22Rv1 (cell line): ENCODE measurements at regions not wholly inside any gene's neighbourhood (a gene's known extent, or its start where the extent isn't known, plus 50 kb on each side); places are given as distances from the start of the nearest gene placed in this dataset.

Source experiments
- CTCF ChIP-seq: fragments of 450-650 bp; IDR thresholded peaks from 2 replicates; pipeline ENCODE4 v1.5.1; 2017; ENCODE audit warnings: mild to moderate bottlenecking
- ZFX ChIP-seq: fragments of 450-650 bp; IDR thresholded peaks from 2 replicates; pipeline ENCODE4 v1.6.1; 2017; ENCODE audit warnings: antibody characterized with exemption, borderline replicate concordance

- no peak for TF ChIP-seq CTCF
- TF ChIP-seq ZFX = no peak
Observed at GRCh38 chr14:87613881-87614280, 379.1 kb downstream of the GALC start.
